ENCODE measurements at regions not wholly inside any gene's neighbourhood (a gene's known extent, or its start where the extent isn't known, plus 50 kb on each side); places are given as distances from the start of the nearest gene placed in this dataset.

DNA sequence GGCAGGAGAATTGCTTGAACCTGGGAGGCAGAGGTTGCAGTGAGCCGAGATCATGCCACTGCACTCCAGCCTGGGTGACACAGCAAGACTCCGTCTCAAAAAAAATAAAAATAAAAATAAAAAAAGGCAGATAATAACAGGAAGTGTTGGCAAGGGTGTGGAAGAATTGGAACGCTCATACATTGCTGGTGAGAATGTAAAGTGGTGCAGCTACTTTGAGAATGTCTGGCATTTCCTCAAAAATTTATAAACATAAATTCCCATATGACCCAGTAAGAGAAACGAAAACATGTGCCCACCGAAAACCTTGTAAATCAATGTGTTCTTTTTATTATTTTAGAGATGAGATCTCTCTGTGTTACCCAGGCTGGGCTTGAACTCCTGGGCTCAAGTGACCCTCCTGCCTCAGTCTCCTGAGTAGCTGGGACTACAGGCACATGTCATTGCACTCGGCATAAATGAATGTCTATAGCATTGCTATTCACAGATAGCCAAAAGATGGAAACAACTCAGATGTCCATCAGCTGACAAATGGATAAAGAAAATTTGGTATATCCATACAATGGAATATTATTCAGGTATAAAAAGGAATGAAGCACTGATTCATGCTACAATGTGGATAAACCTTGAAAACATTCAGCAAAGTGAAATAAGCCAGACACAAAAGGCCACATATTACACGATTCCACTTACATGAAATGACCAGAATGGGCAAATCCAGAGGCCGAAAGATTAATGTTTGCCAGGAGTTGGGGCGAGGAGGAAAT, 63.7 kb upstream of the PLAC1 start (continued):
- TF ChIP-seq, protein P1, sequence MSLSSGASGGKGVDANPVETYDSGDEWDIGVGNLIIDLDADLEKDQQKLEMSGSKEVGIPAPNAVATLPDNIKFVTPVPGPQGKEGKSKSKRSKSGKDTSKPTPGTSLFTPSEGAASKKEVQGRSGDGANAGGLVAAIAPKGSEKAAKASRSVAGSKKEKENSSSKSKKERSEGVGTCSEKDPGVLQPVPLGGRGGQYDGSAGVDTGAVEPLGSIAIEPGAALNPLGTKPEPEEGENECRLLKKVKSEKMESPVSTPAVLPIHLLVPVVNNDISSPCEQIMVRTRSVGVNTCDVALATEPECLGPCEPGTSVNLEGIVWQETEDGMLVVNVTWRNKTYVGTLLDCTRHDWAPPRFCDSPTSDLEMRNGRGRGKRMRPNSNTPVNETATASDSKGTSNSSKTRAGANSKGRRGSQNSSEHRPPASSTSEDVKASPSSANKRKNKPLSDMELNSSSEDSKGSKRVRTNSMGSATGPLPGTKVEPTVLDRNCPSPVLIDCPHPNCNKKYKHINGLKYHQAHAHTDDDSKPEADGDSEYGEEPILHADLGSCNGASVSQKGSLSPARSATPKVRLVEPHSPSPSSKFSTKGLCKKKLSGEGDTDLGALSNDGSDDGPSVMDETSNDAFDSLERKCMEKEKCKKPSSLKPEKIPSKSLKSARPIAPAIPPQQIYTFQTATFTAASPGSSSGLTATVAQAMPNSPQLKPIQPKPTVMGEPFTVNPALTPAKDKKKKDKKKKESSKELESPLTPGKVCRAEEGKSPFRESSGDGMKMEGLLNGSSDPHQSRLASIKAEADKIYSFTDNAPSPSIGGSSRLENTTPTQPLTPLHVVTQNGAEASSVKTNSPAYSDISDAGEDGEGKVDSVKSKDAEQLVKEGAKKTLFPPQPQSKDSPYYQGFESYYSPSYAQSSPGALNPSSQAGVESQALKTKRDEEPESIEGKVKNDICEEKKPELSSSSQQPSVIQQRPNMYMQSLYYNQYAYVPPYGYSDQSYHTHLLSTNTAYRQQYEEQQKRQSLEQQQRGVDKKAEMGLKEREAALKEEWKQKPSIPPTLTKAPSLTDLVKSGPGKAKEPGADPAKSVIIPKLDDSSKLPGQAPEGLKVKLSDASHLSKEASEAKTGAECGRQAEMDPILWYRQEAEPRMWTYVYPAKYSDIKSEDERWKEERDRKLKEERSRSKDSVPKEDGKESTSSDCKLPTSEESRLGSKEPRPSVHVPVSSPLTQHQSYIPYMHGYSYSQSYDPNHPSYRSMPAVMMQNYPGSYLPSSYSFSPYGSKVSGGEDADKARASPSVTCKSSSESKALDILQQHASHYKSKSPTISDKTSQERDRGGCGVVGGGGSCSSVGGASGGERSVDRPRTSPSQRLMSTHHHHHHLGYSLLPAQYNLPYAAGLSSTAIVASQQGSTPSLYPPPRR (CRISPR knock-in tag; IDR thresholded peaks at IDR 0.05; ENCODE audit: borderline replicate concordance), result no peak
- TF ChIP-seq POLR2AphosphoS2 (IDR thresholded peaks at IDR 0.05; ENCODE audit: low read depth, low read length) (no peak), ZNF75D (CRISPR knock-in tag; IDR thresholded peaks at IDR 0.05; ENCODE audit: borderline replicate concordance) (no peak), ZMYM2 (CRISPR knock-in tag; IDR thresholded peaks at IDR 0.05) (no peak)

DNA sequence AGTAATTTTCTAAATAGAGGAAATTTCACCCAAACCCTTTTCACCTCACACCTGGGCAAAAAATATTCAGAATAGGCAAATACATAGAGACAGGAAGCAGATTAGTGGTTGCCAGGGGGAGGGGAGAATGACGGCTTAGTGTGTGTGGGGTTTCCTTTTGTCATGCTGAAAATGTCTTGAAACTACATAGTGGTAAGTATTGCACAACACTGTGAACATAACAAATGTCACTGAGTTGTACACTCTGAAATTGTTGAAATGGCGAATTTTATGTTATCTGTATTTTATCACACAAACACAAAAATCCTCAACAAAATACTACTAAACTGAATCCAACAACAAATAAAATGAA, 60.7 kb upstream of the PLAC1 start:
- Histone ChIP-seq H2AFZ (ENCODE audit: low read length) (no peak overlapping the region), H3K9ac (ENCODE audit: insufficient read depth, low read depth, low read length) (no peak overlapping the region), H3K36me3 (replicated peaks in 1 of 2; ENCODE audit: control insufficient read depth in 1 of 2, insufficient read depth in 2 of 2, low read length in 2 of 2) (no peaks in the 10 kb centered on the region), H3K27me3 (ENCODE audit: control insufficient read depth in 1 of 2, insufficient read depth in 2 of 2, low read length in 2 of 2) (no peaks in the 10 kb centered on the region), H4K20me1 (ENCODE audit: insufficient read depth, low read length) (no peaks in the 10 kb centered on the region), H3K4me3 (replicated peaks in 1 of 3; ENCODE audit: insufficient read depth in 1 of 3, low read depth in 2 of 3, low read length in 3 of 3) (no peak overlapping the region), H3K27ac (ENCODE audit: extremely low read length, insufficient read depth, low read length) (no peak overlapping the region), H3K9me3 (ENCODE audit: low read length) (no peaks in the 10 kb centered on the region), H3K79me2 (ENCODE audit: insufficient read depth, low read length) (no peaks in the 10 kb centered on the region), H3K4me1 (ENCODE audit: insufficient read depth, low read length) (peaks cover 24% of the 10 kb centered on the region), H3K4me2 (ENCODE audit: low read depth, low read length) (no peak overlapping the region)
- CTCF ChIA-PET (ENCODE audit: low intra/inter-chr PET ratio, low total read pairs), result no interaction called here
- intact Hi-C loops (cut with micrococcal nuclease; ENCODE audit: unreplicated experiment) (no loop called here), in situ Hi-C loops (cut with HindIII; ENCODE audit: extremely low pct_ligation_motif_present, low pct_unique_long_range_greater_than_20kb) (no loop called here)
- ATAC-seq, result no peak
- FAIRE-seq, result no peak
- POLR2A ChIA-PET, result no interaction called here
- no TSS peak for BruUV-seq (replicated peaks)
- 18% methylated on average over 2 of the region's 2 CpGs for WGBS (ENCODE audit: low lambda C conversion rate)
- TF ChIP-seq CEBPB (IDR thresholded peaks at IDR 0.05; ENCODE audit: borderline replicate concordance, low read depth, low read length) (peak; percentile 60; the same call in 1 of the 2 replicates), NFIC (IDR thresholded peaks at IDR 0.05; ENCODE audit: low read length) (no peak)
- DNase-seq (ENCODE audit: low spot score), result no peak
